GM18499 (cell line): ENCODE measurements at regions not wholly inside any gene's neighbourhood (a gene's known extent, or its start where the extent isn't known, plus 50 kb on each side); places are given as distances from the start of the nearest gene placed in this dataset.

Source experiments
- ATAC-seq: cut with Tn5 transposase; IDR thresholded peaks from one replicate; pipeline ENCODE4 v1.9.1; 2021; ENCODE audit warnings: moderate number of reproducible peaks; ENCODE audit not compliant: insufficient read depth, unreplicated experiment

- no peak for ATAC-seq
These were observed 316.0 kb downstream of the CXCL12 start for GRCh38 chr10:44068716-44069482.

GRCh38 chr10:44067432-44067831, 317.5 kb downstream of the CXCL12 start:
- no peak for ATAC-seq

- no peak for ATAC-seq
These were observed 318.2 kb downstream of the CXCL12 start for GRCh38 chr10:44066527-44067255.

DNA sequence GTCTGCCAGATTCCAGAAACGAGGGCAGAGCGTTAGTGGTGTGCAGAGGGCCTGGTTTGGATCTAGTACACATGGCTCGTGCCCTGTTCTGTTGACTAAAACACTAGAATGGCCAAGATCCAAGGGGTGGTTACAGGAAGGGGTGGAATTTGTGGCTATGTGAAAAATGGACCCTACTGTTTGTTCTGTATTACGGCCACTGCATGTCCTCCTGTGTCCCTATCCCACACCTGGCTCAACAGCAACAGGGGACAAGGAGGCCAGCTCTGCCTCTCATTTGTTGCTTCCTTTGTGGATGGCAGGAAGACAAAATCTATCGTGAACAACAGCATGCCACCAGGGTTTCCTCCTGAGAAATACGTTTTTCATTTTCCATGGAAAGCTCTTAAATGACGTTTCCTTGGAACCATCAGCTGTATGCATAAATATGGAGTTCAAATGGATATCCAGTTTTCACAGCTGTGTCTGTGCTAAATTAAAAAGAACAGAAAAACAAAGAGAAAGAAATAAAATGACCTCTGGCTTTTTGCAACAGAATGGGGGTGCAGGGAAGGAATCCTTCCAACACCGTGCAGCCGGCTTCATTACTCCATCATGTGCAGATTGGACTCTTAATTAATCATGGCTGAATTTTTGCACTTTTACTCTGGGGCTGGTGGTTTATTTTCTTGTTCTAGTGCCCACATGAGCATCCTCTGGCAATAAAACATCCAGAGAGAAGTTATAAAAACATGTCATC, 318.9 kb downstream of the CXCL12 start:
- ATAC-seq = no peak

- ATAC-seq = no peak
These were observed 319.7 kb downstream of the CXCL12 start for GRCh38 chr10:44064987-44065787.

GRCh38 chr10:44064317-44064716, 320.6 kb downstream of the CXCL12 start:
- no peak for ATAC-seq

GRCh38 chr10:44063686-44064085, 321.2 kb downstream of the CXCL12 start:
- ATAC-seq = no peak

- ATAC-seq = no peak
These were observed 324.2 kb downstream of the CXCL12 start for GRCh38 chr10:44060719-44061118.

- ATAC-seq = no peak
These were observed 324.7 kb downstream of the CXCL12 start for GRCh38 chr10:44060221-44060620.

DNA sequence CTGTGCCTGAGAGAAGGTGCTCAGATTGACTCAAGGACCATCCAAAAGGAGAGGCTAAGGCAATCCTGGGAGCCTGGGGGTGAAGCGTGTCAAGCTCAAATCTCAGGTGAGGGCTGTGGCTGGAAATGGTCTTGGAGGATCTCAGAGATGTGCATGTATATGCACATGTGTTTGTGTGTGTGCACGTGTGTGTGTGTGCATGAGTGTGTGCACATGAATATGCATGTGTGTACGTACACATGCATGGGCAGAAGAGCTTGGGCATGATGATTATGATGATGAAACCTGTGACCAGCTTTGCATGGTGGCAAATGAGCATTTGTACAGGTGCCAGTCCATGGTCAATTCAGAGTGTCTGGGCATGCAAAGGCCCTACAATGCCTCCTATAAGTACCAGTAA, 326.6 kb downstream of the CXCL12 start:
- no peak for ATAC-seq

DNA sequence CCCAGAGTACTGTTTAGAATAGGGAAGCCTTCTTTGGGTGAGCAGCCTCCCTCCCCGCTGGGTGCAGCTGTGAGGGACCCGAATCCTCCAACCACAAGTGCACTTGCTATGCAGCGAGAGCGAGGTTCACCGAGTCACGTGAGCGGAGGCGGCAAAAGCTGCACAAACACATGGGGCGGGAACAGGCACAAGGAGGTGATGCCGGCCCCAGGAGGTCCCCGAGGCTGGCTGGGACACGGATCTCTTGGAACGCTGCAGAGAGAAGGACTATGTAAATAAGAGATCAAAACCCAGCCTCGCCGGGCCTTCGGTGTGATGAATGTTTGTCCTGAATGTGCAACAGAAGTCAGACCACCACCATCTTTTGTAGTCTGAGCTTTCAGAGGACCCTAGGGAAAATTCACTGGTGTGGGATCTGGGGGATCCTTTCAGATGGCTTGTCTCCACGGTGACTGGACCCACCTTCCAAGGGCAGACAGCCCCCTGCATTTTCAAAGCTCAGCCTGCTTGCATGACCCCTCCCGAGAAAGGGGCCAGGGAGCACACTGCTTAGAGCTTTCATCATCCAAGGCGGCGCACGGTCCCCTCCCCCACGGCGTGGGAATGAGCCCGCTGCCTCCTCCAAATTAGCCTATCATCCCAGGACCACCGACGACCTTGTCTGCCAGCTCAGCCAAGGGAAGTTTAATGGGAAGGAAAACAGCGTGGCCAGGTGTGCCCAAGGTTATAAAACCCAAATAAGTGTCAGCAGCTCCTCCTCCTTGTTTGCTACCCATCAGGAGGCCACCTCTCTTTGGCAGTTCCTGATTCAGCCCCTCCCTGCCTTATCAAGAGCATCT, 327.7 kb downstream of the CXCL12 start:
- no peak for ATAC-seq

GRCh38 chr10:44056206-44056605, 328.7 kb downstream of the CXCL12 start:
- ATAC-seq = no peak

DNA sequence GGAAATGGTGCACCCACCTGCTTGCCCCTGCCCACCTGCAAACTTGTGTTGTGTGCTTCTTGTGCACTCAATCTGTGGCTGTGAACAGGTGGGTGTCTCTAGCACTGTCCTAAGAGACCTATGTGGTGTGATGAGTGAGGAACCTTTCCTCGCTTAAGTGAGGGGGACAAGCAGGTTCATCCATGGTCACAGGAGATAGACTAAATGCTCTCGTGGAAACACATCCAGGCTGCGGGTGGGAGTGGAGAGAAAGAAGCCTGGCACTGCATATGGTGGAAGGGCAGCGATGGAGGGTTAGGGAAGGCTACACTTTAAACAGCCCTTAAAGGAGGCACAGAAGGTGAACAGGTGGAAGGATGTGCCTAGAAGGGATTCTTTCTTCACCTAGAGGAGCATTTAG, 330.9 kb downstream of the CXCL12 start:
- ATAC-seq = no peak

DNA sequence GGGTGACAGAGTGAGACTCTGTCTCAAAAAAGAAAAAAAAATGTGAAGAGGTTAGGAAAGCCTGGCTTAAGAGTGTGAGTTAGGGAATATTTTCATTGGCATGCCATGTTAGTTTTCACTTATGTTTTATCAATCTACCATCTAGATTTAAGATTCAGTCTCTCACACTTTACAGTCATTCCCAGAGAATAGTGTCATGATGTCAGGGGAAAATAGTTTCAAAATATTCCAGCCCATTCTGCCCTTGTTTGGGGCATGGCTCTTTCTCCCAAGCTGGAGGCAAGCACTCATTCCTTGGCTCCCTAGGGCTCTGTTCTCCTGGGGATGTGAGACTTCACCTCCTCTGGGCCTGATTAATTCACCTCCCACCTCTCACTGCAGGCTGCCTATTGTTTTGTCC, 331.5 kb downstream of the CXCL12 start:
- no peak for ATAC-seq

DNA sequence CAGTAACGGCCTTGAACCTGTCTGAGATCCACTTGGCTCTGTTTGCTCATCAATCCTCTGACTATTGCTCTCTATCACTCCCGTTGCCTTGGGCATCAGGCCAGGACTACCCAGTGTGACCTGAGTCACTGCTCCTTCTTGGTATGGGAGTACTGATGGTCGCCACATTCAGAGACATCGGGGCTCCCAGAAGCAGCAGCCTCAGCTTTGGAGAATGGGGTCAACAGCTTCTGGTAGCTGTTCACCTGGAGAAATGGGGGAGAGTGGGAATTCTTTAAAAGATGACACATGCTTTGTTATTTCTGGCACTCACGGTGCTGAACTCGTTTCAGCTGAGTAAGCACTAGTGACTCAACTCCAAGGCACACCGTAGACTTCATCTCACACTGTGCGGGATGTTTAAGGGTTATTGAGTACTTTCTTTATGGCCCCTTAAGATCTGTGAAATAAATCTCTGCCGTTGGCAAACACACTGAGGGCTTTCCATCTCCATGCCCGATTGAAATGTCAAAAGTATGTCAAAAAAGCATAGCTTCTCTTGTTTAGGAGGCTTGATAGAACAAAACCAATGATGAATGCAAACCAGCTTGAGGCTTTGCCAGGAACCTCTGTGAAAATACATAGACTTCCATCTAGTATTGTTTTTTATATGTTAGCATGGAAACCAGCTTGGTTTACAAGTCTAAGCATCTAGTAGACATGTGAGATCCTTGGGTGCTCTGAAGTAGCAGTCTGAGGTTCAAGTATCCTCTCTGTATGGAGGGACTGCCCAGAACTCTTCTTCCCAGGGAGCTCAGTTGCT, 333.1 kb downstream of the CXCL12 start:
- no peak for ATAC-seq

DNA sequence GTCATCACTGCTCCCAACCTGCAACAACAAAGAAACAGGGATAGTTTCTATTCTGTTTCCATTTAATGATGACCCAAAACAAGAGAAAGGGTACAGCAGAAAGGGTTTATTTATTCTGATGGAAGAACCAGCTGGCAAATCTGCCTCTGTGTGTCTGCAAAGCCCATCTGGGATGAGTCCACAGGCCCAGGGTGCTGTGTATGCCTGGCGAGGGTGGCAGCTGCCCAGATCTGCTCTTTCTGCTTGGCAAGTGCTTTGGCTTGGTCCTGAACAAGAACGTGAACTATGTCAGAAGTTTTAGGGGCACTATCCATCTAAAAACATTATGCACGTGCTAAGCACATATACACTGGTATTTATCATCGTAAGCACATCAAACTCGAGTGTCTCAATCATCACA, 333.8 kb downstream of the CXCL12 start:
- no peak for ATAC-seq

DNA sequence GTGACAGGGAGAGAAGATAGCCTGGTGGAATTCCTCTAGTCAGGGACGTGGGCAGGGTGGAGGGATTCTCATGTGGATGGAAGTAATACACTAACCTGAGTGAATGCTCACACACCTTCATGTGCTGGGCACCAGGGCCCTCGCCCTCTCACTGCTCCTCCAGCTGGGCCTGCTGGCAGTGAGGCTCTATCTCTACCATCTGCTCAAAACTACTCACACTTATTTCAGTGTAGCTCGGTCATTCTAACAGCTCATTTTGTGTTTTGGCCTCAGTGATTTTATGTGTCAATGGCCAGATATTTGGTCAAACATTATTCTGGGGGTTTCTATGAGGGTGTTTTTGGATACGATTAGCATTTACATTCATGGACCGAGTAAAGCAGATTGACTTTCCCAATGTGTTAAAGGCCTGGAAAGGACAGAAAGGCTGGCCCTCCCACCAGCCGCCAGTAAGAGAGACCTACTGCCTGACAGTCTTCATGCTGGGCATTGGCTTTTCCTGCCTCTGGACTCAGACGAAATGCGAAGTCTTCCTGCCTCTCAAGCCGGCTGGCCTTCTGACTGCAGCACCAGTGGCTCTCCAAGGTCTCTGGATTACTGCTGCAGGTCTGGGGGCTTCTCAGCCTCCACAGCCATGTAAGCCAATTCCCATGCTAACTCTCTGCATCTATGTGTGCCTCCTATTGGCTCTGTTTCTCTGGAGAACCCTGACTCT, 335.4 kb downstream of the CXCL12 start:
- ATAC-seq = no peak

DNA sequence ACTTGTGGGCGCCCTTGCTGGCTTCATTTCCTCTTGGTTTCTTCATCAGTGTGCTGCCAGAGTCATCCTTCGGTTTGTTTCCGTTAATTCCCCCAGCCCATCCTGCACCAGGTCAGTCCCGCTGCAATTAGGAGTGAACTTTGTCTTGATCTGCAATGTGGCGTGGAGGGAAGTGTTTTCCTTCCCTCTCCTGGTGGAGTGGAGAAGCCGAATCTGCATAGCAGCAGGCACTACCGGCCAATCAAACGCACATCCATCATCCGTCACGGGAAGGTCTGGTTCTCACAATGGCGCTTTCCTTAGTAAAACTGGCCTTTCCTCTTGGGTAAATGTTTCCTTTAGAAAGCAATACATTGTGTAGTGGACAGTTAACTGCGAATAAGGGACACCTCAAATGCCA, 337.5 kb downstream of the CXCL12 start:
- ATAC-seq = no peak
